HL-60 (cell line): ENCODE measurements at regions not wholly inside any gene's neighbourhood (a gene's known extent, or its start where the extent isn't known, plus 50 kb on each side); places are given as distances from the start of the nearest gene placed in this dataset.
A peak's percentile ranks its signal among the peaks of the same experiment; 100 is the strongest.
"Not testable (repeated sequence)": the region's sequence is repeated elsewhere in the genome, so short reads cannot be mapped to it uniquely, and the experiment has no call there.

Experiments used
- DNase-seq, 2 experiments: peaks; one replicate each; pipeline ENCODE4 v3.0.0-alpha.2; 2010 to 2020; ENCODE audit warnings: low read depth in 1 of 2, low spot score in 1 of 2
- H3K27ac ChIP-seq: fragments of 250-450 bp; sonication (Bioruptor Pico); replicated peaks from 2 replicates; pipeline ENCODE4 v1.5.1; 2020; ENCODE audit warnings: mild to moderate bottlenecking, moderate library complexity
- H3K27me3 ChIP-seq: fragments of 250-450 bp; sonication (Bioruptor Pico); 2 replicates; pipeline ENCODE4 v1.5.1; 2021; ENCODE audit warnings: mild to moderate bottlenecking, moderate library complexity; ENCODE audit not compliant: insufficient read depth, poor library complexity, severe bottlenecking
- H3K4me3 ChIP-seq: replicated peaks from 2 replicates; pipeline ENCODE4 v1.5.1; 2011; ENCODE audit warnings: mild to moderate bottlenecking, control low read depth, low read length; ENCODE audit not compliant: insufficient read depth
- CTCF ChIP-seq: IDR thresholded peaks from one replicate; pipeline ENCODE4 v1.5.1; 2011; ENCODE audit warnings: low read length, control low read depth, inconsistent platforms; ENCODE audit not compliant: insufficient read depth
- GABPA ChIP-seq: IDR thresholded peaks from 2 replicates; pipeline ENCODE4 v1.6.1; 2012; ENCODE audit warnings: low read depth
- POLR2AphosphoS5 ChIP-seq: IDR thresholded peaks from 2 replicates; pipeline ENCODE4 v1.6.1; 2012; ENCODE audit warnings: low read depth
- SPI1 ChIP-seq: IDR thresholded peaks from 2 replicates; pipeline ENCODE4 v1.6.1; 2012; ENCODE audit warnings: low read depth, mild to moderate bottlenecking, borderline replicate concordance
- TF ChIP-seq, protein P1 (sequence below): IDR thresholded peaks from 2 replicates; pipeline ENCODE4 v1.6.1; 2012; ENCODE audit warnings: low read depth; ENCODE audit not compliant: insufficient replicate concordance

GRCh38 chr14:59133709-59134108 lies 54.8 kb upstream of the DAAM1 start:
- Histone ChIP-seq H3K27me3 (no peaks in the 10 kb centered on the region), H3K4me3 (no peak overlapping the region), H3K27ac (no peak overlapping the region)
- TF ChIP-seq CTCF (no peak), POLR2AphosphoS5 (no peak)
- no peak for DNase-seq

GRCh38 chr14:59134307-59134706 lies 54.2 kb upstream of the DAAM1 start:
- Histone ChIP-seq H3K27ac (no peak overlapping the region), H3K27me3 (no peaks in the 10 kb centered on the region), H3K4me3 (no peak overlapping the region)
- TF ChIP-seq SPI1 (no peak), CTCF (no peak), POLR2AphosphoS5 (no peak), GABPA (no peak)
- TF ChIP-seq, protein P1, sequence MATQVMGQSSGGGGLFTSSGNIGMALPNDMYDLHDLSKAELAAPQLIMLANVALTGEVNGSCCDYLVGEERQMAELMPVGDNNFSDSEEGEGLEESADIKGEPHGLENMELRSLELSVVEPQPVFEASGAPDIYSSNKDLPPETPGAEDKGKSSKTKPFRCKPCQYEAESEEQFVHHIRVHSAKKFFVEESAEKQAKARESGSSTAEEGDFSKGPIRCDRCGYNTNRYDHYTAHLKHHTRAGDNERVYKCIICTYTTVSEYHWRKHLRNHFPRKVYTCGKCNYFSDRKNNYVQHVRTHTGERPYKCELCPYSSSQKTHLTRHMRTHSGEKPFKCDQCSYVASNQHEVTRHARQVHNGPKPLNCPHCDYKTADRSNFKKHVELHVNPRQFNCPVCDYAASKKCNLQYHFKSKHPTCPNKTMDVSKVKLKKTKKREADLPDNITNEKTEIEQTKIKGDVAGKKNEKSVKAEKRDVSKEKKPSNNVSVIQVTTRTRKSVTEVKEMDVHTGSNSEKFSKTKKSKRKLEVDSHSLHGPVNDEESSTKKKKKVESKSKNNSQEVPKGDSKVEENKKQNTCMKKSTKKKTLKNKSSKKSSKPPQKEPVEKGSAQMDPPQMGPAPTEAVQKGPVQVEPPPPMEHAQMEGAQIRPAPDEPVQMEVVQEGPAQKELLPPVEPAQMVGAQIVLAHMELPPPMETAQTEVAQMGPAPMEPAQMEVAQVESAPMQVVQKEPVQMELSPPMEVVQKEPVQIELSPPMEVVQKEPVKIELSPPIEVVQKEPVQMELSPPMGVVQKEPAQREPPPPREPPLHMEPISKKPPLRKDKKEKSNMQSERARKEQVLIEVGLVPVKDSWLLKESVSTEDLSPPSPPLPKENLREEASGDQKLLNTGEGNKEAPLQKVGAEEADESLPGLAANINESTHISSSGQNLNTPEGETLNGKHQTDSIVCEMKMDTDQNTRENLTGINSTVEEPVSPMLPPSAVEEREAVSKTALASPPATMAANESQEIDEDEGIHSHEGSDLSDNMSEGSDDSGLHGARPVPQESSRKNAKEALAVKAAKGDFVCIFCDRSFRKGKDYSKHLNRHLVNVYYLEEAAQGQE, result no peak
- no peak for DNase-seq

- Histone ChIP-seq H3K27me3 (no peaks in the 10 kb centered on the region), H3K27ac (no peak overlapping the region), H3K4me3 (no peak overlapping the region)
- no peak for DNase-seq
- TF ChIP-seq, protein P1, result no peak
- TF ChIP-seq POLR2AphosphoS5 (no peak), GABPA (no peak), CTCF (no peak), SPI1 (no peak)
These were observed 51.2 kb upstream of the DAAM1 start for GRCh38 chr14:59137256-59137655.

- not testable (repeated sequence) for H3K4me3 ChIP-seq, DNase-seq, H3K27ac ChIP-seq, H3K27me3 ChIP-seq
- TF ChIP-seq SPI1, result peak; percentile 27; the same call in 1 of the 2 replicates
These were observed 49.9 kb upstream of the DAAM1 start for GRCh38 chr14:59138576-59138975.
